HL-60 (cell line): ENCODE measurements at regions not wholly inside any gene's neighbourhood (a gene's known extent, or its start where the extent isn't known, plus 50 kb on each side); places are given as distances from the start of the nearest gene placed in this dataset.

Source experiments
- POLR2AphosphoS5 ChIP-seq: IDR thresholded peaks from 2 replicates; pipeline ENCODE4 v1.6.1; 2012; ENCODE audit warnings: low read depth
- TF ChIP-seq, protein P1 (sequence below): IDR thresholded peaks from one replicate; pipeline ENCODE4 v1.5.1; 2011; ENCODE audit warnings: low read length, control low read depth, inconsistent platforms; ENCODE audit not compliant: insufficient read depth

DNA sequence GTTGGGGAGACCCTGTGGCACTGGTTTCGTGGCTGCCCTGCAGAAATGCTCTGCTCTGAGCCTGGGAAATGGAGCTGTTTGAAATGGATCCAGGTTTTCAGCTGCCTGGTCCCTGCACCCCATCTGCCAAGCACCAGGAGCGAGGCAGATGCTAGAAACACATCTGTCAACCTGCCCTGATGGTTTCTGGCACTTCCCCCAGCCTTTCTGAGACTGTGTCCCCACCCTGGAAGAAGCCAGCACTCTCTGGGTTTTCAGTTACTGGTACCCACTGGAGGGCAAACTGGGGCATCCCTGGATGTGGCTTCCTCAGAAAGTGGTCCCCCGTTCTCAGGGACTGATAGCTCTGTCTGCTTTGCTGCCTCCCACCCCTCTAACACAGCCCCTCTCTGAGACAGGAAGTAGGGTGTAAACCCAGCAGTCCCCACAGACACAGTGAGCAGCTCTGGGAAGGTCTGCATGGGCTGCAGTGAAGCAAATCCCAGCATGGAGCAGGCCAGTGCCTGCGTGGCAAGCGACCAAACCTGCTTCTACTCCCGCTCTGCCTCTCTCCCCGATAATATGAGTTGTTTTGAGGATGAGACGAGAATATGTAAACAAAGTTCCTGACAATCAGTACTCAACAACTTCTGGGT is 54.2 kb upstream of the MAFB start:
- TF ChIP-seq, protein P1, sequence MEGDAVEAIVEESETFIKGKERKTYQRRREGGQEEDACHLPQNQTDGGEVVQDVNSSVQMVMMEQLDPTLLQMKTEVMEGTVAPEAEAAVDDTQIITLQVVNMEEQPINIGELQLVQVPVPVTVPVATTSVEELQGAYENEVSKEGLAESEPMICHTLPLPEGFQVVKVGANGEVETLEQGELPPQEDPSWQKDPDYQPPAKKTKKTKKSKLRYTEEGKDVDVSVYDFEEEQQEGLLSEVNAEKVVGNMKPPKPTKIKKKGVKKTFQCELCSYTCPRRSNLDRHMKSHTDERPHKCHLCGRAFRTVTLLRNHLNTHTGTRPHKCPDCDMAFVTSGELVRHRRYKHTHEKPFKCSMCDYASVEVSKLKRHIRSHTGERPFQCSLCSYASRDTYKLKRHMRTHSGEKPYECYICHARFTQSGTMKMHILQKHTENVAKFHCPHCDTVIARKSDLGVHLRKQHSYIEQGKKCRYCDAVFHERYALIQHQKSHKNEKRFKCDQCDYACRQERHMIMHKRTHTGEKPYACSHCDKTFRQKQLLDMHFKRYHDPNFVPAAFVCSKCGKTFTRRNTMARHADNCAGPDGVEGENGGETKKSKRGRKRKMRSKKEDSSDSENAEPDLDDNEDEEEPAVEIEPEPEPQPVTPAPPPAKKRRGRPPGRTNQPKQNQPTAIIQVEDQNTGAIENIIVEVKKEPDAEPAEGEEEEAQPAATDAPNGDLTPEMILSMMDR, result no peak
- TF ChIP-seq POLR2AphosphoS5, result no peak
